IMR-90 (cell line): ENCODE measurements at regions not wholly inside any gene's neighbourhood (a gene's known extent, or its start where the extent isn't known, plus 50 kb on each side); places are given as distances from the start of the nearest gene placed in this dataset.

Experiments
- ATAC-seq: fragments of 200-7000 bp; cut with Tn5 transposase; 2 replicates; pipeline ENCODE4 v1.9.1; 2020; ENCODE audit warnings: low read depth, mild to moderate bottlenecking, moderate library complexity
- BruUV-seq: library from RNA; stranded (reverse); fragments of 400-500 nt; replicated peaks from 2 replicates; lab custom pipeline; 2021; lab: Mats Ljungman, UMichigan
- CTCF ChIA-PET: fragments of 300-600 bp; formaldehyde crosslinking; extraction: SDS; loops from one replicate; lab custom pipeline; 2021; ENCODE audit warnings: antibody characterized with exemption; lab: Yijun Ruan, JAX
- POLR2A ChIA-PET: fragments of 300-600 bp; sonication (Branson Sonifier 250); formaldehyde crosslinking; loops from one replicate; lab custom pipeline; 2022; ENCODE audit warnings: antibody characterized with exemption; ENCODE audit not compliant: unreplicated experiment; lab: Charles Lee
- DNase-seq: peaks from one replicate; pipeline ENCODE4 v3.0.0; 2013
- H2AFZ ChIP-seq: replicated peaks from 2 replicates; pipeline ENCODE3; 2013; ENCODE audit warnings: low read length, mild to moderate bottlenecking; ENCODE audit not compliant: poor library complexity
- H2AK5ac ChIP-seq: 2 replicates; pipeline ENCODE4 v1.6.1; 2013; ENCODE audit warnings: low read depth, low read length, inconsistent platforms
- H2AK9ac ChIP-seq: replicated peaks from 2 replicates; pipeline ENCODE3; 2013; ENCODE audit warnings: mild to moderate bottlenecking, low read depth, low read length, moderate library complexity; ENCODE audit not compliant: poor library complexity
- H2BK120ac ChIP-seq: 2 replicates; pipeline ENCODE4 v1.6.1; 2013; ENCODE audit warnings: low read depth, low read length, inconsistent platforms
- H2BK15ac ChIP-seq: 3 replicates; pipeline ENCODE4 v1.6.1; 2013; ENCODE audit warnings: low read depth, low read length, inconsistent platforms
- H2BK20ac ChIP-seq: 2 replicates; pipeline ENCODE4 v1.6.1; 2013; ENCODE audit warnings: low read depth, mild to moderate bottlenecking, inconsistent platforms, low read length, moderate library complexity
- H2BK5ac ChIP-seq: 2 replicates; pipeline ENCODE4 v1.6.1; 2013; ENCODE audit warnings: mild to moderate bottlenecking, low read depth, low read length, inconsistent platforms; ENCODE audit not compliant: poor library complexity, severe bottlenecking
- H3K14ac ChIP-seq: replicated peaks from 2 replicates; pipeline ENCODE4 v1.6.1; 2013; ENCODE audit warnings: low read depth, low read length, inconsistent platforms
- H3K18ac ChIP-seq: 2 replicates; pipeline ENCODE4 v1.6.1; 2013; ENCODE audit warnings: low read depth, low read length, control low read depth
- H3K23ac ChIP-seq: 2 replicates; pipeline ENCODE4 v1.6.1; 2013; ENCODE audit warnings: low read depth, low read length, inconsistent platforms
- H3K27ac ChIP-seq: 2 replicates; pipeline ENCODE4 v1.5.1; 2013; ENCODE audit warnings: mild to moderate bottlenecking, control low read depth, low read length; ENCODE audit not compliant: insufficient read depth
- H3K27me3 ChIP-seq: 2 replicates; pipeline ENCODE4 v1.6.1; 2013; ENCODE audit warnings: low read length; ENCODE audit not compliant: control insufficient read depth, insufficient read depth
- H3K36me3 ChIP-seq: 2 replicates; pipeline ENCODE4 v1.6.1; 2013; ENCODE audit warnings: low read length, mixed read lengths; ENCODE audit not compliant: control insufficient read depth, insufficient read depth
- H3K4ac ChIP-seq: 2 replicates; pipeline ENCODE4 v1.6.1; 2013; ENCODE audit warnings: low read depth, low read length, inconsistent platforms
- H3K4me1 ChIP-seq: 2 replicates; pipeline ENCODE4 v1.6.1; 2013; ENCODE audit warnings: low read length, mixed read lengths; ENCODE audit not compliant: control insufficient read depth, insufficient read depth
- H3K4me2 ChIP-seq: 2 replicates; pipeline ENCODE4 v1.6.1; 2013; ENCODE audit warnings: low read depth, mild to moderate bottlenecking, control low read depth, low read length, moderate library complexity
- H3K4me3 ChIP-seq: 2 replicates; pipeline ENCODE4 v1.5.1; 2013; ENCODE audit warnings: low read depth, mild to moderate bottlenecking, control low read depth, low read length, moderate library complexity; ENCODE audit not compliant: insufficient read depth
- H3K56ac ChIP-seq: 2 replicates; pipeline ENCODE4 v1.6.1; 2013; ENCODE audit warnings: low read length, inconsistent platforms; ENCODE audit not compliant: insufficient read depth; ENCODE audit errors: extremely low read depth
- H3K79me1 ChIP-seq, 2 experiments: 2 replicates each; pipeline ENCODE4 v1.6.1; 2013; ENCODE audit warnings: low read length in 2 of 2, inconsistent platforms in 1 of 2, low read depth in 1 of 2
- H3K9ac ChIP-seq: 2 replicates; pipeline ENCODE4 v1.6.1; 2013; ENCODE audit warnings: low read depth, low read length, control low read depth
- H3K9me1 ChIP-seq: 2 replicates; pipeline ENCODE4 v1.6.1; 2013; ENCODE audit warnings: low read length, inconsistent platforms; ENCODE audit not compliant: insufficient read depth
- H3K9me3 ChIP-seq: 2 replicates; pipeline ENCODE4 v1.6.1; 2013; ENCODE audit warnings: low read length; ENCODE audit not compliant: control insufficient read depth, insufficient read depth
- H4K20me1 ChIP-seq: 2 replicates; pipeline ENCODE4 v1.6.1; 2013; ENCODE audit warnings: low read length, inconsistent platforms; ENCODE audit not compliant: insufficient read depth
- H4K5ac ChIP-seq: 2 replicates; pipeline ENCODE4 v1.6.1; 2013; ENCODE audit warnings: mild to moderate bottlenecking, low read depth, low read length, control low read depth
- H4K8ac ChIP-seq, 2 experiments: 2 replicates each; pipeline ENCODE4 v1.6.1; 2013; ENCODE audit warnings: low read depth in 2 of 2, low read length in 2 of 2, control low read depth in 1 of 2, inconsistent platforms in 1 of 2
- H4K91ac ChIP-seq: 2 replicates; pipeline ENCODE4 v1.6.1; 2013; ENCODE audit warnings: low read depth, low read length, inconsistent platforms; ENCODE audit not compliant: insufficient read depth
- BHLHE40 ChIP-seq: fragments of 150-350 bp; IDR thresholded peaks from 2 replicates; pipeline ENCODE4 v1.6.1; 2016; ENCODE audit warnings: mild to moderate bottlenecking, low read depth, low read length
- CEBPB ChIP-seq: IDR thresholded peaks from 2 replicates; pipeline ENCODE4 v1.6.1; 2012; ENCODE audit warnings: low read depth, low read length, improper control_type of control experiment
- CHD1 ChIP-seq: IDR thresholded peaks from 2 replicates; pipeline ENCODE4 v1.6.1; 2012; ENCODE audit warnings: low read depth, low read length, improper control_type of control experiment
- CTCF ChIP-seq: conservative IDR thresholded peaks from 2 replicates; pipeline ENCODE4 v1.5.1; 2012; ENCODE audit warnings: mild to moderate bottlenecking, low read depth, low read length, improper control_type of control experiment
- ELK1 ChIP-seq: fragments of 150-350 bp; IDR thresholded peaks from 2 replicates; pipeline ENCODE4 v1.6.1; 2016; ENCODE audit warnings: low read depth, mild to moderate bottlenecking, low read length, moderate library complexity, borderline replicate concordance
- FOS ChIP-seq: fragments of 150-350 bp; IDR thresholded peaks from 2 replicates; pipeline ENCODE4 v1.6.1; 2016; ENCODE audit warnings: low read depth, low read length
- MAFK ChIP-seq: IDR thresholded peaks from 2 replicates; pipeline ENCODE4 v1.6.1; 2012; ENCODE audit warnings: low read depth, low read length, improper control_type of control experiment
- MAZ ChIP-seq: IDR thresholded peaks from 2 replicates; pipeline ENCODE4 v1.6.1; 2012; ENCODE audit warnings: low read depth, mild to moderate bottlenecking, low read length, improper control_type of control experiment, moderate library complexity, borderline replicate concordance
- MXI1 ChIP-seq: IDR thresholded peaks from 2 replicates; pipeline ENCODE4 v1.6.1; 2012; ENCODE audit warnings: low read depth, mild to moderate bottlenecking, low read length, moderate library complexity, borderline replicate concordance
- NFE2L2 ChIP-seq: fragments of 150-350 bp; IDR thresholded peaks from 2 replicates; pipeline ENCODE4 v1.6.1; 2016; ENCODE audit warnings: low read depth, mild to moderate bottlenecking, low read length
- POLR2A ChIP-seq: IDR thresholded peaks from 2 replicates; pipeline ENCODE4 v1.6.1; 2012; ENCODE audit warnings: mild to moderate bottlenecking, low read depth, low read length
- RAD21 ChIP-seq: IDR thresholded peaks from 2 replicates; pipeline ENCODE4 v1.6.1; 2012; ENCODE audit warnings: low read length, improper control_type of control experiment
- RCOR1 ChIP-seq: IDR thresholded peaks from 2 replicates; pipeline ENCODE4 v1.6.1; 2012; ENCODE audit warnings: mild to moderate bottlenecking, low read length, improper control_type of control experiment; ENCODE audit not compliant: insufficient replicate concordance
- RFX5 ChIP-seq: IDR thresholded peaks from 2 replicates; pipeline ENCODE4 v1.8.0; 2012; ENCODE audit warnings: low read depth, mild to moderate bottlenecking, low read length, moderate library complexity
- SMC3 ChIP-seq: fragments of 150-350 bp; IDR thresholded peaks from 2 replicates; pipeline ENCODE4 v1.6.1; 2016; ENCODE audit warnings: low read depth, mild to moderate bottlenecking, antibody characterized with exemption, low read length, moderate library complexity
- USF2 ChIP-seq: fragments of 150-350 bp; IDR thresholded peaks from 2 replicates; pipeline ENCODE4 v1.6.1; 2017; ENCODE audit warnings: mild to moderate bottlenecking, antibody characterized with exemption, low read length, low read depth
- WGBS, 2 experiments: methylation state at CpG; one replicate each; pipeline versions ENCODE4 v1.1.5 to v1.1.7; 2013; ENCODE audit warnings: missing lambda C conversion rate in 2 of 2; ENCODE audit not compliant: insufficient read length in 1 of 2; ENCODE audit errors: extremely low coverage in 2 of 2; 5-methylcytosine and 5-hydroxymethylcytosine counted together
- dilution Hi-C: fragments of 300-500 bp; cut with HindIII; formaldehyde crosslinking; loops from one replicate; pipeline ENCODE4 v1.14.3; 2018; ENCODE audit warnings: low sequenced_read_pairs; ENCODE audit not compliant: unreplicated experiment
- in situ Hi-C: fragments of 300-500 bp; cut with MboI; formaldehyde crosslinking; loops from 3 replicates; pipeline ENCODE4 v1.14.3; 2019; ENCODE audit warnings: low sequenced_read_pairs, inconsistent platforms, mixed read lengths
- intact Hi-C: fragments of 100-400 bp; cut with micrococcal nuclease; formaldehyde crosslinking; loops from 2 replicates; pipeline ENCODE4 v1.10.0; 2022

GRCh38 chr9:126160854-126161329 lies 165.7 kb upstream of the MVB12B start:
- H2BK15ac ChIP-seq = no peak overlapping the region
- no peak overlapping the region for H4K91ac ChIP-seq
- ChIA-PET POLR2A (no interaction called here), CTCF (no interaction called here)
- H3K27ac ChIP-seq = no peak overlapping the region
- no peak overlapping the region for H3K4me3 ChIP-seq
- H3K9me1 ChIP-seq = no peaks in the 10 kb centered on the region
- no CpG with 5 or more reads among the region's 1 CpG for WGBS, 2 experiments
- no peak overlapping the region for H2BK5ac ChIP-seq
- H2AFZ ChIP-seq = no peak overlapping the region
- H3K9me3 ChIP-seq = no peaks in the 10 kb centered on the region
- TF ChIP-seq CTCF (no peak), CHD1 (no peak), MAFK (no peak), SMC3 (no peak), POLR2A (no peak), CEBPB (no peak), ELK1 (no peak), NFE2L2 (no peak), MXI1 (no peak), RCOR1 (no peak), MAZ (no peak), RAD21 (no peak), RFX5 (no peak), USF2 (no peak), FOS (no peak), BHLHE40 (no peak)
- H3K9ac ChIP-seq = no peak overlapping the region
- BruUV-seq = no TSS peak
- H3K56ac ChIP-seq = no peak overlapping the region
- H2BK120ac ChIP-seq = no peak overlapping the region
- ATAC-seq (no peak), DNase-seq (no peak)
- in situ Hi-C loops (no loop called here), intact Hi-C loops (no loop called here), dilution Hi-C loops (no loop called here)
- H4K5ac ChIP-seq = no peak overlapping the region
- H2AK9ac ChIP-seq = no peak overlapping the region
- no peaks in the 10 kb centered on the region for H3K36me3 ChIP-seq
- no peak overlapping the region for H2AK5ac ChIP-seq
- peaks cover 22% of the 10 kb centered on the region for H3K27me3 ChIP-seq
- H3K14ac ChIP-seq = no peak overlapping the region
- H3K79me1 ChIP-seq = no peaks in the 10 kb centered on the region
- no peak overlapping the region for H2BK20ac ChIP-seq
- no peak overlapping the region for H3K4ac ChIP-seq
- H3K23ac ChIP-seq = no peak overlapping the region
- H4K20me1 ChIP-seq = no peaks in the 10 kb centered on the region
- no peak overlapping the region for H3K4me2 ChIP-seq
- no peaks in the 10 kb centered on the region for H3K4me1 ChIP-seq
- no peak overlapping the region for H4K8ac ChIP-seq
- H3K18ac ChIP-seq = no peak overlapping the region
